CD4-positive, alpha-beta T cell treated with Interleukin-17A for 1 hour (primary cell): ENCODE measurements at regions not wholly inside any gene's neighbourhood (a gene's known extent, or its start where the extent isn't known, plus 50 kb on each side); places are given as distances from the start of the nearest gene placed in this dataset.

Experiments used
- DNase-seq: peaks from one replicate; pipeline ENCODE4 v3.0.0-alpha.2; 2020

DNA sequence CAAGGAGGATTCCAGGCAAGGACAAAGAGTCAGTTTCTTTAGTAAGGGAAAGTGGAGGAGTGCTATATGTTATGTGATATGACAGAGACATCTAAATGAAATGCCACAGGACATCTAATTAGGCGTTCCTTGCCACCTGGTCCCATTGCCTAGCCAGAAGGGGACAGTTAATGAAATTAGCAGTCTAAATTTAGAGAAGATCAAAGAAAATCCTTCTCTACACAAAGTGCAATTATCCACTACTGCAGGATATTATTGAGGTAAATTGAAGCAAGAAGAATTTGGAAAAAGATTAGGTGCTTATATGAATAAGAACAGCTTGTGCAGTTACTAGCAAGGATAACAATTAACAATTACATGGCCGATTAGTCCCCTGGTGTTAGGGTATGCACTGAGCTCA, 495.3 kb upstream of the NMUR2 start:
- no peak for DNase-seq

DNA sequence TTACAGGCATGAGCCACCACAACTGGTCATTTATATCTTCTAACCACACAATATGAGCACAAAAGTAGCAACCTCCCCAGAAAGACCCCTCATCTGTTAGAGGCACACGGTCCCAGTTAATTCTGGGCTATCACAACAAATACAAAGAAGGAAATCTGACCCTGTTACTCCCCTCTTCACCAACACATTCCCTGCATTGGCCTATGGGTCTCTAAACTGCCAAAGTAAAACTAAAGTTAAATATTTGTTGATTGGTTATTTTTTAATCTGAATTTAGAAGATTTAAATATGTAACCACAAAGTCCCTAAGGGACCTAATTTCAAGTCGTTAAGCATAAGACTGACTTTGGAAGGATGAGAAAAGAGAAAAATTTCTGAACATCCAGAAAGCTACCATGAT, 496.7 kb upstream of the NMUR2 start:
- no peak for DNase-seq

DNA sequence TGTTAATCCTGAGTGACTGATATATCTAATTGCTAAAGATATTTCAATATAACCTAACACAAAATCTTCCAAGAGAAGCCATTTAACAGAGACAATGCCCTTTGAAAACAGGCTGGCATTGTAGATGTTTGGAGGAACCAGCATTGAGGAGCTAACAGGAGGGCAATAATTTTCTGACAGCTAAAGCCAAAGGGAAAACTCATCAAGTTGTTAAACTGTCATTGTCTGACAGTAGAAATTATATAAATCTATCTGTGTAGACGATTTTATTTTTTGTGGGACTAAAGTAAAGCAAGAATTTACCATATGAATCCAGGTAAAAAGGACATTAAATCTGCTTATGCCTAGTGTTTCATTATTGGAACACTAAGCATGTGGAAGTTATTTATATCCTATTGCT, 500.2 kb upstream of the NMUR2 start:
- no peak for DNase-seq

DNA sequence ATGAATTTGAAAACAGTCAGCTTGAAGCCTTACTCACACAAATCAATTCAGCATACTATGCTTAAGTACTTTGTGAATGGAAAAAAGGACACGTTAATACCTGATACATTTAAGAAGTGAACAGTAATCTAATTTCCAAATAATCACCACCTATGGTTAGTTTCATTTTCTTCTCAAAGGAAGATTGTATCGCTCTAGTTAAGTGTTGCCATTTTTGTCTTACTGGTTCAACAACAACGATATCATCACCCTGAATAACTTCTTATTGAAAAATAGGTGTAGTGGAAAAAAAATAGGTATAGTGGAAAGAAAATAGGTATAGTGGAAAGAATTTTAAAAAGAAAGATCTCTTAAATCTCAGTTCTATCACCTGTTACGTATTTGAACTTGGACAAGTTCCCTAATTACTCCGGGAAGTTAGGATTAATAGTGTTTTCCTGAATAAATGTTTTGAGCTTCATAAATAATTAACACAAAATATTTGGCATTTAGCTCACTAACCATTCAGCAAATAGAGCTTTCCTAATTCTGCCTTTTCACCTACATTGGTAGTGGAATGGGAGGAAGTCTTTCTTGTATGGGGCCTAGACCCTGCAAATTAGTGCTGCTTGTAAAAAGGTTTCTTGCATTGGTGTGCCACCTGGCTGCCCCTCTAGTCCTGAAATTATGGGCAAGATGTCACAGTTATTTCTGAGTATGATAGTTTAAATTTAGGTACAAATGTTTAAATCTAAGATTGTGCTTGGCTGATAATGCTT, 502.6 kb upstream of the NMUR2 start:
- no peak for DNase-seq

DNA sequence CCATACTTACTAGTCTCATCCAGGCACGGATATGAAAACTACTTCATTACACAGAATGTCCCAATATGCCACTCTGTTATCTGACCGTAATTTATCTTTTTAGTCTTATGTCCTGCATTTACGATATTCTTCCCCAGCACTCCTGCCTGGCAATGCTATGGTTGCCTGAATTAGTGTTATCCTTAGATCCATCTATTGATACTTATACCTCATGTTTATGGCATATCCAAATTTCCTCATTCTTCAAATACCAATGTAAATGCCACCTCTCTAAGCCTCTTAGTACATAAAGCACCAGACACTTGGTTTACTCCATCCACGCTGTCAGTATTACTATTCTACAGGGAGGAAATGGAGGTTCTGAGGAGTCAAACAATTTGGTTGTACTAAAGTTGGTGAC, 507.8 kb upstream of the NMUR2 start:
- DNase-seq, result no peak

DNA sequence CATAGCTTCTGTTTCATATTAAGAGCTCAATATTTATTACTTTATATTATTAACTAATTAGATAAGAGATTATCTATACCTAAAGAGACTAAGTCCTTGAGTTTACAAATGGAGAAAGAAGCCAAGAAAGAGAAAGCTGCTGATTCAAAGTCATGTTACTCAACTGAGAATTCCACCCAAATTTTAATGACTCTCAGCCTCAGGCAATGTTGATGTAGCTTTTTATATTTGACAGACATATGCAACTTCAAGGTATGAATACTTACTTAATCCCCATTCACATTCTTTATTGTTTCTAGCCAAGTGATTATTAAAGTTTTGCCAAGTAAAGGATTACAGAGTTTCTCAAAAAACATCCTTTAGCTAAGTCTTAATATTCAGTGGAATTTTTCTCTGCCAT, 527.5 kb upstream of the NMUR2 start:
- DNase-seq, result no peak

DNA sequence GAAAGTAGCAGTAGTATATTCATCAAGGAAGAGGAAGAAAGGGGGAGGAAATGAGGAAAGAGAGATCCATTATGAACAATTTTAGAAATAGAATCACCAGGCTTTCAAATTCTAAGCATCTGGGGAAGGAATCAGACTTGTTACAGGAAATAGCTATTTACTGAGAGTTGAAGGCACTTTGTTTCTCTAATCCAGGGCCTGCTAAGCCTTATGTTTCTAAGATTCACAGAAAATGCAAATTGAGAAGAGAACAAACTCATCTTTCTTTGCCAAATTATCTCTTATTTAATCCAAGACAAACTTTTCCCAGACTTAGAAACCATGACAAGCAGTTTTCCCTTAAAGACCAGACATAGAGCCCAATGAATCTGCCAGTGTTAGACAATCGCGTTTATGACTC, 528.0 kb upstream of the NMUR2 start:
- DNase-seq, result no peak

DNA sequence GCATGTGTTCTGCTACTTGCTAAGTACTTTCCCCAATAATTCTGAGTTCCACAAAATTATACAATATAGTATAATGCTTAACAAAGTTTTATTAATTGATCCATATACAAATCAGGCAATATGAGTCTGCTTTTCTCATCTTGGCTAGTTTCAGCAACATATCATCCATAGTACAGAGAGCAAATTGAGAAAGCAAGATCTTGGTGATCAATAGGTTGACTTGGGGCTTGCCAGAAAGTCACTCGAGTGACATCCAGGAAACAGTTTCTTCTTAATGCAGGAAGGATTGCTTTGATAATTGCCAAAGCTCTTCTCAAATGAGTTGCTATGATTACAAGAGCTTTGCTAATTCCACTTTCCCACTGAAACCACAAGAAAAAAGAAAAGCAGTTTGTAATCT, 533.6 kb upstream of the NMUR2 start:
- no peak for DNase-seq

DNA sequence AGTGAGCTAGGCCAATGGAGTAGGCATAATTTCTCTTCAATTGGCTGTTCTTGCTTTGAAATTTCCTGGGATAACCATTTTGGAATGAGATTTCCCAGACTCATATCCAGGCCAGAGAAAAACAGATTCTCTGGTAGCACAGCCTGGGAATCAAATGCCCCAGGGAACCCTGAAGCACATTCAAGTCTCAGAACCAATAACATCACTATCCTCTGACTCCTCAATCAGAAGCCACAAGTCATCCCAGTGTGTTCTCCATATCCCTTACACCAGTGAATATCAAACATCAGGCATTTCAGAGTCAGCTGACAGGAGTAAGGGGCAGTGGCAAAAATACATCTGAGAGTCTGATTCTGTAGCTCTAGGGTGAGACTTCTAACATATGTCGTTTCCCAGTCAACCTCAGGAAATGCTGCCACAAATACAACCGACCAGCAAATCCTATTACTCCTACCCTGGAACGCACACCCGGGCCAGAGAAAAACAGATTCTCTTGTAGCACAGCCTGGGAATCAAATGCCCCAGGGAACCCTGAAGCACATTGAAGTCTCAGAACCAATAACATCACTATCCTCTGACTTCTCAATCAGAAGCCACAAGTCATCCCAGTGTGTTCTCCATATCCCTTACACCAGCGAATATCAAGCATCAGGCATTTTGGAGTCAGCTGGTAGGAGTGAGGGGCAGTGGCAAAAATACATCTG, 537.7 kb upstream of the NMUR2 start:
- DNase-seq, result no peak

DNA sequence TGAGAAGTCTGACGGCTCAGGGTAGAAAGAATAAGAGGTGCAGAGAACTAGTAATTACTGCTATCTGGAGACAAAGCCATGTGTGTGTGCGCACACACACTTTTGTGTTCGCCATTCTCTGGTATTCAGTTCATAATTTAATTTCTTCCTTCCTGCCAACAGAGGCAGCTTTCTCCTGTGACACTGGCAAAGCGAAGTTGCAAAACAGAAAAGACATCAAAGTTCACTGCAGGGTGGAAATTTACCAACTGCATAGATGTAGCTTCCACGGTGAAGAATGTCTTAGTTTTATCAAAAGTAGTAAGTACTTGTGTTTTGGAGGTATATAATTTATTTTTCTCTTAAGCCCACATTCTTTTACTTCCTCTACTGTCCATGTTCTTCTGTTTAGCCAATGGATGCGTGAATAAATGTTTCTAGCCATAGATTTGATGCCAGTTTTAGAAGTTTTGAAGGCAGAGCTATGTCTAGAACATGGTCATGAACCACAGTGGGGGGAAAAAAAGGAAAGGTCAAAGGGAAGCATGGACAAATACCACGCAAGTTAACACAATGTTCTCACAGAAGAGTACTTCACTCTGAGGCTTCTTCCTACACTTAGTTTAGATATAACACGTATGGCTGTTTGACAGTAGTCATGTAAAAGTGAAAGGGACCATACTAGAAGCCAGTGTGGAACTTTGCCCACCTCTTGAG, 536.5 kb upstream of the GRIA1 start:
- DNase-seq, result no peak

DNA sequence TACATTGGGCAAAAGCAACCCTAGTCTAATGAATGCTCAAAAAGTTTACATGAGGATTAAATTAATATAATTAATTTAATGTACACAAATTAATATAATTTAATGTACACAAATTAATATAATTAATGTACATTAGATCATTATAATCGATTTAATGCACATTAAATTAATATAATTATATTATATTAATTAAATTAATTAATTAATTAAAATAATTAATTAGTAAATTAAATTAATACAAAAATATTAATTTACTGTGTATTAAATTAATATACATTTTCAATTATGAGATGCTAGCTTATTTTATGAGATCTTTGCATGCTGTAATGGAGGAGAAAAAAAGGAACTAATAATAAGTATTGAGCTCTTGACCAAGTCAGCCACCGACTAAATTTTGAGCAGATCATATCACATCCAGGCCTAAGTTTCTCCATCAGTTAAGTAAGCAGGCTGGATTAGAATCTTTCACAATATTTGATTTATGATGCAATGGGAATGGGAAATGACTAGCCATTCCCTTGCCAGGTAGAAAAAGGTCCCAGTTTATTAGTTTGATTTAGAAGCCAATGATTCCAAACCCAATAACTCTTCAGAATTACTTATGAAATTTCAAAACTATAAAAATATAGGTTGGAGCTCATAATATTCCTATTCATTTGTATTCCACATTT, 533.4 kb upstream of the GRIA1 start:
- no peak for DNase-seq

DNA sequence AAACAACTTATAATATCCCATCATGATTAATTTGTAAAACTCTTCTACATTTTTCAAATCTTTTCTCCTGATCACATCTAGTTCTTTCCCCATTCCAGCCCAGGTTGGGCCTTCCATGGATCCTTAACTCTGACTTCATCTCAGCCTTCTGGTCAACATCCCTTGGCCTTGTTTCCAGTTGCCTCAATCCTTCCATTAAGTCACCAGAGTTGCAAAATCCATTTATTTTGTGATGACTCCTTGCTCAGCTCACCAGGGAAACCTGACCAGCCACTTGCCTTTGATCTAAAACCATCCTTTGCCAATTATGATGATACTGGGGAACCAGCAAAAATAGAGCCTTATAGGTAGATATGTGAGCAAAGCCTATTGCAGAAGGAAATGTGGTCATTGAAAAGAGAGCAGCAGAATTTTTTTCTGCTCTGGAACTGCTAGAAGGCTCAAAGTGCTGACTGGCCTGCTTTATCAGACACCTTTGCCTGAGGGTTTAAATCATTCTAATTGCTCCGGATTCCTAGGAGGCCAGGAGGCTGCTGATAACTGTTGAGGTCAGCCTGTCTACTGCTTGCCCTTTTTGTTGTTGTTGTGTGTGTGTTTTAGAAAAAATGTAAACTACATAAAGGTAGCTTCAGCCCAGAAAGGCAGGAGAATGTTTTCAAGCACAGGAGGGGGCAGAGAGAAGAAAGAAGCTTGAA, 512.2 kb upstream of the GRIA1 start:
- no peak for DNase-seq

DNA sequence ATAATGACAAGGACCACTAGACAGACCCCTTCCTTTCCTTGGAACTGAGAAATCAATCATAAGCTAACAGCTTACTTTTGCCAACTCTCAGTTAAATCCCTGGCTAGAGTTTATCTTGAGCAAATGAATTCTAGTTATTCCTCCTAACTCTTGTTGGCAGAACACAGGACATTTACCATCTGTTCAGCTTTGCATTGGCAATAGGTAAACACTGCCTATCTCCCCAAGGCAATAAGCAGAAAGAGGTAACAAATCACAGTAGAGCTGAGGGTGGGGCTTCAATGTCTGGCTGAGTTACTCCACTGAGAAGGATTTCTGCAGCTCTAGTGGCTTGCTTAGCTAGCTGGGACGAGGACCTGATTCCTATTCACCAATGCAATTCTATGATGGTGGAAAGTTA, 503.3 kb upstream of the GRIA1 start:
- DNase-seq, result no peak

DNA sequence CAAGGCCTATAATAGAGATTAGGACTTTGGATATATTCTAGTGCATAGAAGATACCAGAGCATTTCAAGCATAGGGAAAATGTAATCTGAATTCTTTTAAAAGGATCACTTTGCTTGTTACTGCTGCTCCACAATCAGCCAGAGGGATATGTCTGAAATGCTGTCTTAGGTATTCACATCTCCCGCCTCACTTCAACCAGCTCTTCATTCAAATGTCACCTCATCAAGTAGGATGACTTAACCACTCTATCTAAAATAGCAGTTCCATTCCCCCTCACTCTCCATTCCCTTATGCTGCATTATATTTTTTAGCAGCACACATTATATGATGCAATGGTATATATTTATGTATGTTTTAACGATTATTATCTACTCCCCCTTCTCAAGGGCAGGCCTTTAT, 500.3 kb upstream of the GRIA1 start:
- no peak for DNase-seq

DNA sequence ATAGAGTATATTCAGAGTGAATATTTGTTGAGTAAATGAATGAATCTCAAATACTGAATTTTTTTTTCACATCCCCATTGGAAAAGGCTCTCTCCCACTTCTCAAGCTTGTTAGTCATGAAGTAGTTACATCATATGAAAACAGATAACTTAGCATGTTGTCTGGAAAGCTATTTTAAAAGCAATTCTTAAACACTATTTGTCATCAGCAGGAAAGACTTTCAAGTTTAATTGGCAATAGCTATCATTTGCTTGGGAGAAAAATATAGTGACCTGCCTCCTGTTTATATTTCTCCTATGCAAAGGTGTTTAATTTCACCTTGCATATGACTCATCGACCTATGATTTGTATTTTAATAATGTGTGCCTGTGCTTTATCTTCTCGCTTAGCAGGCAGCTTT, 499.8 kb upstream of the GRIA1 start:
- DNase-seq, result no peak

DNA sequence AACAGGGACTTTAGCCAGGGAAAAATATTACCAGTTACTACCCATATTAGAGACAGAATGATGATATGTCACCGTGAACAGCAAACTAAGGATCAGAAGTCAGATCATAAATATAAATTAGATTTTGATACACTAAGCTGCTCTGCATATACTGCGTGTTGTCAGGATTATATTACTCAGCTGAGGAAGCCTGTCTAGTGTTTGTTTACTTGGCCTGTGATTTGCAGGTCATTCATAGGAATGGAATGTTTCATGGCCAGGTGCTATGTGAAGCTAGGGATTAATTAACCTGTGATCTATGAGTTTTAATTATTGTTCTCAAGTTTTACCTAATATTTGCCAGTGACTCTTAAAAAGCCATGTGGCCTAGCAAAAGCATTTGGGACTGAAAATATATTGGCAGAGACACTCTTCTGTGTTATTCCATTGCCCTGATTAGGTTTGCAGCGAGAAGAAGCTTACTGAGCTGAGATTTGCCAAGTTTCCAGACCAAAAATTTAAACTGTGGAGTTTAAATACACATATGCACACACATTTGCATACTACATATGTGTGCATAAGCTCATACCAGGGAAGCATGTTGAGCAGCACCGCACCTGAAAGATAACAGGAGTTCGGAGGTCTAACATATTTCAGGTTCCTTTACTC, 496.3 kb upstream of the GRIA1 start:
- no peak for DNase-seq

DNA sequence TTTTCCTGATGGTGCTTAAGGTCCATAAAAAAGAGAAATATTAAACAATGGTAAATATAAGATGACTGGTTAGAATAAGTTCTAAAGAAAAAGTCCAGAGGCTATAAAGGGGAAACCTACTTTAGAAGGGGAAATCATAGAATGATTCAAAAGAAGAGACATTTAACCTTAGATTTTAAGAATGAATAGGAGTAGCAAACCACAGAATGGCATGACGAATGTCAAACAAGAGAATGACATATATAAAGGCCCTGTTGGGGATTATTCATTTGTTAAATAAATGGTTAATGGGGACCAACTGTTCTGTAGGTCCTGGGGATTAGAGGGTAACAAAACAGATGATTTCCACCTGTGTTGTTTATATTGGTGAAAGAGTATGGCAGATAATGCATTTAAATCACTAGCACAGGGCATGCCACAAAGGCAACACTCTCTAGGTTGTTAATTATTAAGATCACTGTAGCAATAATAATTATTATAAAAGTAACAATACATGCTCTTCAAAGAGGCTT, 495.2 kb upstream of the GRIA1 start:
- DNase-seq, result no peak

DNA sequence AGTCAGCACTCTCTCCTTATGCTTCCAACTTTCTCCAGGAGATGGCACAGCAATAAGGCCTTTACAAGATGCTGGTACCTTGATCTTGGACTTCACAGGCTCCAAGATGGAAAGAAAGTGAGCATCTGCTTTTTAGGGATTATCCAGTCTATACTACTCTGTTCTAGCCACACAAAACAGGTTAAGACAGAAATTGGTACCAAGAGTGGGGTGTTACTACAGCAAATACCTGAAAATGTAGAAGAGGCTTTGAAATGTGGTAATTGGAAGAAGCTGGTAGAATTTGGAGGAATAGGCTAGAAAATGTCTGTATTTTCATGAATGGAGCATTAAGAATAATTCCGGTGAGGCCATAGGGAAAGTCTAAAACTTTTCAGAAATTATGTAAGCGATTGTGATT, 484.8 kb upstream of the GRIA1 start:
- no peak for DNase-seq

DNA sequence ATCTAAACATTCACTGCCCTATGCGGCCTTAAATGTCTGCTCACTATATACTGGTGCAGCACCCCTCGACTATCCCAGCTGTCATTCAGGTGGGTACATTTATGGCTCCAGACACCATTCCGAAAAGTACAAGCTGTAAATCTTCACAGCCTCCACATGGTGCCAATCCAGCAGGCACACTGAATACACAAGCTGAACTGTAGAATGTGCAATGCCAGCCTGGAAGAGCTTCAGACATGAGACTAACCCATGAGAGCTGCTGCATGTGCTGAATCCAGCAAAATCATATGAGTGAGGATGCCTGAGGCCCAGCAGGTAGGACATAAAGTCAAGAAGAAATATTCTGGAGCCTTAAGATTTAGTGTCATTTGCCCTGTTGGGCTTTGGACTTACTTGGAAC, 483.8 kb upstream of the GRIA1 start:
- no peak for DNase-seq

DNA sequence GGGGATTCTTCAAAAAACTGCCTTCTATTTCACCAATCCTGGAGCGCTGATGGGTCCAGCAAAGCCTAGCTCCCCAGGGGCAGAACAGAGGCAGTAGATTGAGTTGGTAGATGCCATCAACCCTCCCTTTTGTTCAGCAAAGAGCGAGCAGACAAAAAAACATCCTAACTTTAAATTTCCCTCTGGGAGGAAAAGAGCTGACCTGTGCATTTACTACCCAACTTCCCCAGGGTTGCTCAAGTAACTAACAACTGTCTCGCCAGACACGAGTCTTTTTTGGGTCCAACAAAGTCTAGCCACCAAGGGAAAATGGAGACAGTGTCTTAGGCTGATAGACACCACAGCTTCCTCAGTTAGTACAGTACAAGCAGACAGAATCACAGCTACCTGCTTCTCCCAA, 476.3 kb upstream of the GRIA1 start:
- no peak for DNase-seq

DNA sequence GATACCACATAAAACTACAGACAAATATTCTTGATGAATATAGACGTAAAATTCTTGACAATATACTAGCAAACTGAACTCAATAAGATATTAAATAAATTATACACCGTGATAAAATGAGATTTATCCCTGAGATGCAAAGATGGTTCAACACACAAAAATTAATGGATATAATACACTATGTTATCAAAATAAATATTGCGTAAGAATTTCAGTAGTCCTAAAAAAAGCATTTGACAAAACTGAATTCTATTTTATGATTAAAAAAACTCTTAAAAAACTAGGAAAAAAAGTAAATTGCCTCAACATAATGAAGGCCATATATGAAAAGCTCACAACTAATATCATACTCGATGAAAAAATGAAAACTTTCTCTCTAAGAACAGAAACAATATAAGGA, 472.3 kb upstream of the GRIA1 start:
- no peak for DNase-seq
